Mammary epithelial cell (primary cell): ENCODE measurements at regions not wholly inside any gene's neighbourhood (a gene's known extent, or its start where the extent isn't known, plus 50 kb on each side); places are given as distances from the start of the nearest gene placed in this dataset.

Experiments
- CTCF ChIP-seq, 2 donors: IDR thresholded peaks in 1 of 2; conservative IDR thresholded peaks in 1 of 2; 2 replicates each; pipeline ENCODE4 v1.5.1; 2011 to 2012; ENCODE audit warnings: inconsistent platforms in 2 of 2, low read length in 2 of 2, mild to moderate bottlenecking in 2 of 2, control low read depth in 1 of 2, low read depth in 1 of 2; ENCODE audit not compliant: insufficient read depth in 1 of 2; ENCODE audit errors: extremely low read depth in 1 of 2
- EZH2 ChIP-seq: IDR thresholded peaks from 2 replicates; pipeline ENCODE4 v1.6.1; 2012; ENCODE audit warnings: low read length, inconsistent platforms, borderline replicate concordance

- no peak for TF ChIP-seq CTCF (conservative IDR thresholded peaks at IDR 0.05 in 1 of 2, IDR thresholded peaks at IDR 0.05 in 1 of 2; ENCODE audit: extremely low read depth in 1 of 2, insufficient read depth in 1 of 2, low read depth in 1 of 2, low read length in 2 of 2)
- TF ChIP-seq EZH2: no peak
These were observed 469.5 kb downstream of the MATN1 start for GRCh38 chr1:30253807-30254440.
